Natural killer cell (primary cell): ENCODE measurements at regions not wholly inside any gene's neighbourhood (a gene's known extent, or its start where the extent isn't known, plus 50 kb on each side); places are given as distances from the start of the nearest gene placed in this dataset.

Experiments used
- ATAC-seq, 3 donors: fragments of 150-1000 bp in 2 of 3; fragments of 200-7000 bp in 1 of 3; cut with Tn5 transposase; 1 replicate in 1 of 3; 2 replicates in 2 of 3; pipeline ENCODE4 v1.10.0; 2021; ENCODE audit warnings: mild to moderate bottlenecking in 2 of 3, moderate library complexity in 2 of 3
- DNase-seq, 2 donors: peaks; one replicate each; pipeline versions ENCODE4 v3.0.0 to v3.0.0-alpha.2; 2013 to 2021; ENCODE audit warnings: mixed read lengths in 1 of 2
- H3K27ac ChIP-seq: one replicate; pipeline ENCODE4 v1.5.1; 2013; ENCODE audit warnings: mild to moderate bottlenecking, low read length
- H3K27me3 ChIP-seq: one replicate; pipeline ENCODE4 v1.6.1; 2013; ENCODE audit warnings: low read length; ENCODE audit not compliant: control insufficient read depth, insufficient read depth
- H3K36me3 ChIP-seq: one replicate; pipeline ENCODE4 v1.6.1; 2013; ENCODE audit warnings: low read length; ENCODE audit not compliant: control insufficient read depth, insufficient read depth
- H3K4me1 ChIP-seq: one replicate; pipeline ENCODE4 v1.6.1; 2013; ENCODE audit warnings: low read length; ENCODE audit not compliant: control insufficient read depth, insufficient read depth
- H3K4me3 ChIP-seq: one replicate; pipeline ENCODE4 v1.5.1; 2013; ENCODE audit warnings: low read length
- H3K9me3 ChIP-seq: one replicate; pipeline ENCODE4 v1.6.1; 2013; ENCODE audit warnings: low read length; ENCODE audit not compliant: control insufficient read depth, insufficient read depth
- H3K27ac Mint-ChIP-seq, 2 donors: one replicate each; pipeline ENCODE4 v1.8.0; 2022; ENCODE audit warnings: mild to moderate bottlenecking in 2 of 2, mixed read lengths in 2 of 2, moderate library complexity in 1 of 2
- H3K27me3 Mint-ChIP-seq, 2 donors: one replicate each; pipeline ENCODE4 v1.8.0; 2022; ENCODE audit warnings: low read depth in 2 of 2, mixed read lengths in 2 of 2
- H3K36me3 Mint-ChIP-seq: one replicate; pipeline ENCODE4 v1.8.0; 2022; ENCODE audit warnings: mixed read lengths
- H3K4me1 Mint-ChIP-seq, 2 donors: one replicate each; pipeline ENCODE4 v1.8.0; 2022; ENCODE audit warnings: mixed read lengths in 2 of 2
- H3K4me3 Mint-ChIP-seq: one replicate; pipeline ENCODE4 v1.8.0; 2022; ENCODE audit warnings: mild to moderate bottlenecking, moderate library complexity, mixed read lengths
- H3K9me3 Mint-ChIP-seq, 2 donors: one replicate each; pipeline ENCODE4 v1.8.0; 2022; ENCODE audit warnings: mixed read lengths in 2 of 2
- WGBS: methylation state at CpG from one replicate; pipeline ENCODE4 v1.1.7; 2013; ENCODE audit warnings: missing lambda C conversion rate; ENCODE audit not compliant: insufficient coverage; 5-methylcytosine and 5-hydroxymethylcytosine counted together
- intact Hi-C: fragments of 100-400 bp; cut with micrococcal nuclease; formaldehyde crosslinking; loops from one replicate; pipeline ENCODE4 v1.14.2; 2022
- TF ChIP-seq, protein P1 (sequence below): fragments of 200-600 bp; IDR thresholded peaks from one replicate; pipeline ENCODE4 v1.8.0; 2022; ENCODE audit warnings: antibody characterized with exemption

DNA sequence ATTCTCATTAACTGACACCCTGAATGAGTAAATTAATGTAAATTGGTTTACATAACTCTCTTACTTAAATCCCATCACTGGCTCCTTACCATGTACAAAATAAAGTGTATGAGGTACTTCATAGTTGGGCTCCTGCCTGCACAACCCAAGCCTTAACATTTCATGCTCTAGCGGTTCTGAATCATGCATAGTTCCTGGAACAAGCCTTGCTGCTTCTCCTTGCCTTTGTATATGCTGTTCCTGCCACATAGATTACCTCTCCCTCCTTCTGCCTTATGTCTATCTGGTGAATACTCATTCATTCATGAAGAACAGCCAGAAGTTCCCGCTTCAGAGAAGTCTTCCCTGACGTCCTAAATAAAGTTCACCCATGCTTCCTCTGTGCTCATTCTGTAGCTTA, 594.7 kb downstream of the SMARCA1 start:
- Mint-ChIP-seq H3K27me3 (no peaks in the 10 kb centered on the region), H3K36me3 (no peaks in the 10 kb centered on the region)
- TF ChIP-seq, protein P1, sequence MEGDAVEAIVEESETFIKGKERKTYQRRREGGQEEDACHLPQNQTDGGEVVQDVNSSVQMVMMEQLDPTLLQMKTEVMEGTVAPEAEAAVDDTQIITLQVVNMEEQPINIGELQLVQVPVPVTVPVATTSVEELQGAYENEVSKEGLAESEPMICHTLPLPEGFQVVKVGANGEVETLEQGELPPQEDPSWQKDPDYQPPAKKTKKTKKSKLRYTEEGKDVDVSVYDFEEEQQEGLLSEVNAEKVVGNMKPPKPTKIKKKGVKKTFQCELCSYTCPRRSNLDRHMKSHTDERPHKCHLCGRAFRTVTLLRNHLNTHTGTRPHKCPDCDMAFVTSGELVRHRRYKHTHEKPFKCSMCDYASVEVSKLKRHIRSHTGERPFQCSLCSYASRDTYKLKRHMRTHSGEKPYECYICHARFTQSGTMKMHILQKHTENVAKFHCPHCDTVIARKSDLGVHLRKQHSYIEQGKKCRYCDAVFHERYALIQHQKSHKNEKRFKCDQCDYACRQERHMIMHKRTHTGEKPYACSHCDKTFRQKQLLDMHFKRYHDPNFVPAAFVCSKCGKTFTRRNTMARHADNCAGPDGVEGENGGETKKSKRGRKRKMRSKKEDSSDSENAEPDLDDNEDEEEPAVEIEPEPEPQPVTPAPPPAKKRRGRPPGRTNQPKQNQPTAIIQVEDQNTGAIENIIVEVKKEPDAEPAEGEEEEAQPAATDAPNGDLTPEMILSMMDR = no peak

DNA sequence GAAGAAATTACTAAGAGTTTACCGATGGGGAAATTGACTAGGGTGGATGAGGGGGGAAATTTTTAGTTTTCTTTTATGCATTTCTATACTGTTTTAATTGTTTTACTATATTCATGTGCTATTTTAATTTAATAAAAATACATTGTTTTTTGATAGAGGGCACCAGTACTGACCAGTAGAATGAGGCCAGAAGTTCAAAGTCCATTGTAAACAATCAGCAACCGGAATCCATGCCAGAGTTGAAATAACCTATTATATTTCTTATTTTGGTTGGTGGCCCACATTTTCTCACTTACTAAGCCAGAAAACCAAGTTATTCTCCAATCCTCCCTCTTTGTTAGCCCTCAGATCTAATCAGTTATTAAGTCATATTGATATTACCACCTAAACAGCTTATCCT, 595.9 kb downstream of the SMARCA1 start:
- Mint-ChIP-seq H3K9me3 (peaks cover 4 to 19% of the 10 kb centered on the region in 2 donors), H3K36me3 (no peaks in the 10 kb centered on the region), H3K27ac (no peak overlapping the region), H3K4me1 (no peaks in the 10 kb centered on the region), H3K4me3 (no peak overlapping the region), H3K27me3 (no peaks in the 10 kb centered on the region)
- DNase-seq (no peak), ATAC-seq (no peak)
- no peak overlapping the region for H3K27ac ChIP-seq
- no peaks in the 10 kb centered on the region for H3K27me3 ChIP-seq
- no peaks in the 10 kb centered on the region for H3K4me1 ChIP-seq
- no peak overlapping the region for H3K4me3 ChIP-seq
- intact Hi-C loops = no loop called here
- TF ChIP-seq, protein P1 = no peak
- H3K36me3 ChIP-seq = no peaks in the 10 kb centered on the region
- no peaks in the 10 kb centered on the region for H3K9me3 ChIP-seq
- no CpG with 5 or more reads among the region's 2 CpGs for WGBS

More for the DNA sequence above, 594.7 kb downstream of the SMARCA1 start:
- no peak overlapping the region for H3K27ac Mint-ChIP-seq
- no peaks in the 10 kb centered on the region for H3K36me3 ChIP-seq
- 81% methylated on average over 2 of the region's 3 CpGs for WGBS
- no peak overlapping the region for H3K4me3 Mint-ChIP-seq
- H3K9me3 ChIP-seq = no peaks in the 10 kb centered on the region
- H3K4me1 ChIP-seq = no peaks in the 10 kb centered on the region
- peaks cover 4 to 16% of the 10 kb centered on the region in 2 donors for H3K9me3 Mint-ChIP-seq
- no peaks in the 10 kb centered on the region for H3K4me1 Mint-ChIP-seq
- H3K27me3 ChIP-seq = no peaks in the 10 kb centered on the region
- H3K4me3 ChIP-seq = no peak overlapping the region
- ATAC-seq (no peak), DNase-seq (no peak)
- H3K27ac ChIP-seq = no peak overlapping the region
- intact Hi-C loops = no loop called here

DNA sequence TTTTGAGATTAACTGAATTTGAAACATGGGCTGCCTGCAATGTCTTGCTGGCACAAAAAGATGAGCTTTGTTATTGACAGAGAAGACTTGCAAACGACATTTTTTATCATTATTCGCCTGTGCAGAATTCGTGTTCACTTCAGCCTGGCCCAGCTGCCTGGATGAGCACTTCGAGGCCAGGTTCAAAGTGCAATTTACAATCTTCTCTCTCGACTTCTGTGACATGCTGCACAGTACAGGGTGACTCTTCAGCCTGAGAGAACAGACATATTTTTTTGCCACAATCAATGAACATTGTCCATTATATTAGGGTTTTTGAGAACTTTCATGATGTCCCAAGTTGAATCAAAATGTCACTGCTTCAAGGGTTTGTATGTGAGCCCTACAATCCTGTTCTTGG, 616.5 kb downstream of the SMARCA1 start:
- Mint-ChIP-seq H3K4me1 (no peaks in the 10 kb centered on the region), H3K27ac (no peak overlapping the region), H3K4me3 (no peak overlapping the region), H3K36me3 (no peaks in the 10 kb centered on the region), H3K27me3 (peaks cover 0 to 7% of the 10 kb centered on the region in 2 donors), H3K9me3 (peaks cover 3 to 8% of the 10 kb centered on the region in 2 donors)
- no peak for DNase-seq
- Histone ChIP-seq H3K36me3 (no peaks in the 10 kb centered on the region), H3K4me3 (no peak overlapping the region), H3K4me1 (no peaks in the 10 kb centered on the region), H3K27me3 (no peaks in the 10 kb centered on the region), H3K9me3 (no peaks in the 10 kb centered on the region), H3K27ac (no peak overlapping the region)
- intact Hi-C loops = no loop called here
- WGBS = 79% methylated on average over 5 of the region's 5 CpGs
- TF ChIP-seq, protein P1 = no peak
- ATAC-seq = no peak

DNA sequence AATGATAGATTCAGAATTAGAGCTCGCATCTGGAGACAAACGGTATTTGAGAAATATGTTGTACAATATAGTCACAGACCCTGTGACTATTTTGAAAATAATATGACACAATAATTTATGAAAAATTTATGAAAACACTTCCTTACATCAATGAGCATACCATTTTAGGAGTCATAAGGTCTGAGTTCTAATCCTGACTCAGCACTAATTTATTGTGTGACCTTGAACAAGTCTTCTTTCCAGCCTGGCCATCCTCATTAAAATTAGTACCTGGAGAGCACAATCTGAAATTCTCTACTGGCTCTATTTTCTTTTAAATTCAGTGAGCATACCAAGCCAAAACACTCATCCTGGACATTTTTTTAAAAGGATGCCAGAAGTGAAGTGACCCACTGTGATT, 622.3 kb downstream of the SMARCA1 start:
- ATAC-seq (no peak), DNase-seq (no peak)
- H3K36me3 ChIP-seq = no peaks in the 10 kb centered on the region
- H3K27me3 Mint-ChIP-seq = no peaks in the 10 kb centered on the region
- H3K4me1 ChIP-seq = no peaks in the 10 kb centered on the region
- TF ChIP-seq, protein P1 = no peak
- H3K4me3 Mint-ChIP-seq = no peak overlapping the region
- H3K27me3 ChIP-seq = no peaks in the 10 kb centered on the region
- no peaks in the 10 kb centered on the region for H3K9me3 Mint-ChIP-seq
- no peak overlapping the region for H3K4me3 ChIP-seq
- no peak overlapping the region for H3K27ac Mint-ChIP-seq
- no CpG with 5 or more reads among the region's 2 CpGs for WGBS
- H3K27ac ChIP-seq = no peak overlapping the region
- no peaks in the 10 kb centered on the region for H3K4me1 Mint-ChIP-seq
- intact Hi-C loops = no loop called here
- H3K9me3 ChIP-seq = no peaks in the 10 kb centered on the region
- H3K36me3 Mint-ChIP-seq = no peaks in the 10 kb centered on the region
